ENCODE measurements at regions not wholly inside any gene's neighbourhood (a gene's known extent, or its start where the extent isn't known, plus 50 kb on each side); places are given as distances from the start of the nearest gene placed in this dataset.

GRCh38 chr12:74076918-74077317 lies 460.7 kb upstream of the ATXN7L3B start:
- H3K9me3 Mint-ChIP-seq (ENCODE audit: unreplicated experiment): no peaks in the 10 kb centered on the region
- no peaks in the 10 kb centered on the region for H3K27me3 Mint-ChIP-seq (ENCODE audit: unreplicated experiment)
- H3K4me3 Mint-ChIP-seq (ENCODE audit: unreplicated experiment): no peak overlapping the region
- no peak for TF ChIP-seq CTCF (IDR thresholded peaks at IDR 0.05)
- no peaks in the 10 kb centered on the region for H3K4me1 Mint-ChIP-seq (ENCODE audit: unreplicated experiment)
- no peak overlapping the region for H3K27ac Mint-ChIP-seq (ENCODE audit: unreplicated experiment)
- no peak for DNase-seq (ENCODE audit: extremely low spot score, unreplicated experiment)
- H3K36me3 Mint-ChIP-seq (ENCODE audit: unreplicated experiment): no peaks in the 10 kb centered on the region

GRCh38 chr12:74105434-74105833 lies 432.2 kb upstream of the ATXN7L3B start:
- Mint-ChIP-seq H3K27ac (ENCODE audit: unreplicated experiment) (no peak overlapping the region), H3K4me1 (ENCODE audit: unreplicated experiment) (no peaks in the 10 kb centered on the region), H3K27me3 (ENCODE audit: unreplicated experiment) (no peaks in the 10 kb centered on the region), H3K9me3 (ENCODE audit: unreplicated experiment) (no peaks in the 10 kb centered on the region), H3K36me3 (ENCODE audit: unreplicated experiment) (no peaks in the 10 kb centered on the region), H3K4me3 (ENCODE audit: unreplicated experiment) (no peak overlapping the region)
- DNase-seq (ENCODE audit: extremely low spot score, unreplicated experiment): no peak
- no peak for TF ChIP-seq CTCF (IDR thresholded peaks at IDR 0.05)

- DNase-seq (ENCODE audit: extremely low spot score, unreplicated experiment): no peak
Measured at GRCh38 chr12:74108729-74109128, 428.9 kb upstream of the ATXN7L3B start.

GRCh38 chr12:74111688-74112360 lies 425.8 kb upstream of the ATXN7L3B start:
- Mint-ChIP-seq H3K4me3 (ENCODE audit: unreplicated experiment) (no peak overlapping the region), H3K27me3 (ENCODE audit: unreplicated experiment) (no peaks in the 10 kb centered on the region), H3K36me3 (ENCODE audit: unreplicated experiment) (no peaks in the 10 kb centered on the region), H3K9me3 (ENCODE audit: unreplicated experiment) (no peaks in the 10 kb centered on the region), H3K27ac (ENCODE audit: unreplicated experiment) (no peak overlapping the region), H3K4me1 (ENCODE audit: unreplicated experiment) (peaks cover 2% of the 10 kb centered on the region)
- no peak for DNase-seq (ENCODE audit: extremely low spot score, unreplicated experiment)
- peak; percentile 45 for TF ChIP-seq CTCF (IDR thresholded peaks at IDR 0.05)

More at GRCh38 chr12:74108729-74109128, 428.9 kb upstream of the ATXN7L3B start:
- H3K9me3 Mint-ChIP-seq (ENCODE audit: unreplicated experiment): no peaks in the 10 kb centered on the region
- no peak overlapping the region for H3K27ac Mint-ChIP-seq (ENCODE audit: unreplicated experiment)
- H3K36me3 Mint-ChIP-seq (ENCODE audit: unreplicated experiment): no peaks in the 10 kb centered on the region
- no peak overlapping the region for H3K4me3 Mint-ChIP-seq (ENCODE audit: unreplicated experiment)
- no peak for TF ChIP-seq CTCF (IDR thresholded peaks at IDR 0.05)
- no peaks in the 10 kb centered on the region for H3K4me1 Mint-ChIP-seq (ENCODE audit: unreplicated experiment)
- no peaks in the 10 kb centered on the region for H3K27me3 Mint-ChIP-seq (ENCODE audit: unreplicated experiment)

GRCh38 chr12:74119811-74120362 lies 417.7 kb upstream of the ATXN7L3B start:
- DNase-seq (ENCODE audit: extremely low spot score, unreplicated experiment): no peak
- TF ChIP-seq CTCF (IDR thresholded peaks at IDR 0.05): no peak
- Mint-ChIP-seq H3K36me3 (ENCODE audit: unreplicated experiment) (no peaks in the 10 kb centered on the region), H3K9me3 (ENCODE audit: unreplicated experiment) (no peaks in the 10 kb centered on the region), H3K27me3 (ENCODE audit: unreplicated experiment) (no peaks in the 10 kb centered on the region), H3K4me1 (ENCODE audit: unreplicated experiment) (peaks cover 9% of the 10 kb centered on the region), H3K27ac (ENCODE audit: unreplicated experiment) (no peak overlapping the region), H3K4me3 (ENCODE audit: unreplicated experiment) (no peak overlapping the region)
